ENCODE measurements at regions not wholly inside any gene's neighbourhood (a gene's known extent, or its start where the extent isn't known, plus 50 kb on each side); places are given as distances from the start of the nearest gene placed in this dataset.

DNA sequence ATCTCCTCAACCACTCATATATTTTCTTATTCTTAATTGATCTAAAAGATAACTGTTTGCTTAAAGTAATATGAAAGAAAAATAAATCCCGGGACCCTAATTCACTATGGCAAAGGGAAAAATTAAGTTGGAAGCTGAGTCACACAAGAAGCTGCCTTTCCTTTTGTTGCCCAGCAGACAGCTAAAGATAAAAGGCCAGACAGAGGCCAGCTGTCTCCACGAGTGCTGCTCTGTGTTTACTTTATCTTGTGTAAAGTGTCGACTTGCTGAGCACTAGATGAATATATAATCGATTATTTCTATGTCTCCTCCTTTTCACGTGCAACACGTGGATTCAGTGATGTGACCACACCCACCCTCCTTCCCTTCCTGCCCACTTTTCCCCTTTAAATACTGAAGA lies 52.8 kb upstream of the NSMCE3 start:
- no peak overlapping the region for H3K4me2 ChIP-seq (ENCODE audit: insufficient read depth, insufficient read length, low read length)
- no peak overlapping the region for H3K27ac ChIP-seq (ENCODE audit: insufficient read length, low read depth, low read length)
- H3K27me3 ChIP-seq (ENCODE audit: insufficient read depth, low read length) = no peaks in the 10 kb centered on the region
- H4K91ac ChIP-seq (ENCODE audit: insufficient read length, low read depth, low read length) = no peak overlapping the region
- H3K27ac Mint-ChIP-seq = peak overlapping the region in 1 of 3 experiments; percentile 16; a peak in 1 of 7 replicates
- no peaks in the 10 kb centered on the region; the same call in 1 of the 2 replicates for H3K27me3 Mint-ChIP-seq (ENCODE audit: low read depth)
- no peak overlapping the region for H3K4me3 Mint-ChIP-seq
- H3K4ac ChIP-seq (ENCODE audit: low read depth, low read length) = no peak overlapping the region
- no peaks in the 10 kb centered on the region for H3K9me3 ChIP-seq (ENCODE audit: control insufficient read depth, low read depth, low read length)
- no peak overlapping the region for H3K9ac ChIP-seq (ENCODE audit: extremely low read depth, insufficient read length, low read length)
- no peak overlapping the region for H3K18ac ChIP-seq (ENCODE audit: insufficient read length, low read depth, low read length)
- no peaks in the 10 kb centered on the region for H3K23me2 ChIP-seq (ENCODE audit: insufficient read length, low read depth, low read length, poor library complexity, severe bottlenecking)
- no peak overlapping the region for H2BK12ac ChIP-seq (ENCODE audit: insufficient read length, low read depth, low read length)
- H2BK120ac ChIP-seq (ENCODE audit: low read depth, low read length, poor library complexity, severe bottlenecking) = no peak overlapping the region
- no peak overlapping the region for H2BK5ac ChIP-seq (ENCODE audit: insufficient read length, low read length)
- H2BK20ac ChIP-seq (ENCODE audit: low read depth, low read length, poor library complexity, severe bottlenecking) = no peak overlapping the region
- no peaks in the 10 kb centered on the region for H3K79me2 ChIP-seq (ENCODE audit: insufficient read depth, low read length)
- H4K5ac ChIP-seq (ENCODE audit: insufficient read length, low read depth, low read length) = no peak overlapping the region
- peaks cover 3 to 17% (median 4%) of the 10 kb centered on the region in 3 experiments; a peak in 4 of 7 replicates for H3K36me3 Mint-ChIP-seq (ENCODE audit: insufficient read depth in 1 of 3, low read depth in 3 of 3)
- no peak overlapping the region for H2AFZ ChIP-seq (ENCODE audit: low read length)
- DNase-seq = no peak
- H3K23ac ChIP-seq (ENCODE audit: insufficient read length, low read depth, low read length) = no peak overlapping the region
- H3T11ph ChIP-seq (ENCODE audit: low read length) = no peak overlapping the region
- H4K20me1 ChIP-seq (ENCODE audit: control insufficient read depth, insufficient read depth, insufficient read length) = no peaks in the 10 kb centered on the region
- no peak for TF ChIP-seq CTCF (conservative IDR thresholded peaks at IDR 0.05)
- H3K4me1 Mint-ChIP-seq = peaks cover 33 to 35% of the 10 kb centered on the region in 2 experiments
- peaks cover 2% of the 10 kb centered on the region; the same call in 1 of the 2 replicates for H3K4me1 ChIP-seq (ENCODE audit: insufficient read depth, low read length)
- no CpG with 5 or more reads among the region's 6 CpGs for WGBS (ENCODE audit: extremely low coverage, insufficient read length, low lambda C conversion rate)
- no peak overlapping the region for H2AK5ac ChIP-seq (ENCODE audit: insufficient read length, low read length)
- H2BK15ac ChIP-seq (ENCODE audit: low read depth, low read length) = no peak overlapping the region
- H3K9me3 Mint-ChIP-seq = peaks cover 17 to 18% of the 10 kb centered on the region in 2 experiments
- H3K14ac ChIP-seq (ENCODE audit: insufficient read depth, low read length) = no peak overlapping the region
- no peak overlapping the region for H3K56ac ChIP-seq (ENCODE audit: insufficient read length, low read depth, low read length)
- H3K79me1 ChIP-seq (ENCODE audit: insufficient read depth, low read depth, low read length, poor library complexity, severe bottlenecking) = no peaks in the 10 kb centered on the region
- H4K8ac ChIP-seq (replicated peaks; ENCODE audit: insufficient read length, low read depth, low read length) = no peak overlapping the region

Measured in H9 (cell line).